ENCODE measurements at regions not wholly inside any gene's neighbourhood (a gene's known extent, or its start where the extent isn't known, plus 50 kb on each side); places are given as distances from the start of the nearest gene placed in this dataset.

GRCh38 chr14:34039428-34040047 lies 88.7 kb upstream of the EGLN3 start:
- Histone ChIP-seq H3K9ac (ENCODE audit: low read depth, low read length) (no peak overlapping the region), H3K36me3 (ENCODE audit: control insufficient read depth, insufficient read depth, low read length) (no peaks in the 10 kb centered on the region), H3K4me3 (ENCODE audit: low read depth, low read length) (no peak overlapping the region), H3K4me1 (ENCODE audit: control insufficient read depth, insufficient read depth, low read length) (0 out of 2 replicates have a peak, but pooled peaks cover 3% of the 10 kb centered on the region), H3K27ac (ENCODE audit: low read depth, low read length) (no peak overlapping the region), H3K27me3 (ENCODE audit: control insufficient read depth, insufficient read depth, low read length) (no peaks in the 10 kb centered on the region), H3K9me3 (ENCODE audit: control insufficient read depth, insufficient read depth, low read length) (no peaks in the 10 kb centered on the region)

- H3K9me3 ChIP-seq (ENCODE audit: control insufficient read depth, insufficient read depth, low read length), result no peaks in the 10 kb centered on the region
- H3K4me3 ChIP-seq (ENCODE audit: low read depth, low read length), result no peak overlapping the region
- H3K9ac ChIP-seq (ENCODE audit: low read depth, low read length), result no peak overlapping the region
These were observed 87.6 kb upstream of the EGLN3 start for GRCh38 chr14:34038358-34039057.

GRCh38 chr14:34036319-34036766 lies 85.5 kb upstream of the EGLN3 start:
- Histone ChIP-seq H3K27ac (ENCODE audit: low read depth, low read length) (no peak overlapping the region), H3K27me3 (ENCODE audit: control insufficient read depth, insufficient read depth, low read length) (no peaks in the 10 kb centered on the region), H3K4me1 (ENCODE audit: control insufficient read depth, insufficient read depth, low read length) (no peaks in the 10 kb centered on the region), H3K36me3 (ENCODE audit: control insufficient read depth, insufficient read depth, low read length) (no peaks in the 10 kb centered on the region), H3K9me3 (ENCODE audit: control insufficient read depth, insufficient read depth, low read length) (no peaks in the 10 kb centered on the region), H3K9ac (ENCODE audit: low read depth, low read length) (no peak overlapping the region), H3K4me3 (ENCODE audit: low read depth, low read length) (no peak overlapping the region)

More at GRCh38 chr14:34038358-34039057, 87.6 kb upstream of the EGLN3 start:
- Histone ChIP-seq H3K27ac (ENCODE audit: low read depth, low read length) (no peak overlapping the region), H3K27me3 (ENCODE audit: control insufficient read depth, insufficient read depth, low read length) (no peaks in the 10 kb centered on the region), H3K36me3 (ENCODE audit: control insufficient read depth, insufficient read depth, low read length) (no peaks in the 10 kb centered on the region), H3K4me1 (ENCODE audit: control insufficient read depth, insufficient read depth, low read length) (no peaks in the 10 kb centered on the region)

GRCh38 chr14:34035934-34036250 lies 85.0 kb upstream of the EGLN3 start:
- no peak overlapping the region for H3K27ac ChIP-seq (ENCODE audit: low read depth, low read length)
- no peak overlapping the region for H3K9ac ChIP-seq (ENCODE audit: low read depth, low read length)
- H3K4me1 ChIP-seq (ENCODE audit: control insufficient read depth, insufficient read depth, low read length), result no peaks in the 10 kb centered on the region

GRCh38 chr14:34035177-34035933 lies 84.5 kb upstream of the EGLN3 start:
- Histone ChIP-seq H3K27ac (ENCODE audit: low read depth, low read length) (no peak overlapping the region), H3K4me1 (ENCODE audit: control insufficient read depth, insufficient read depth, low read length) (no peaks in the 10 kb centered on the region), H3K9ac (ENCODE audit: low read depth, low read length) (no peak overlapping the region)

More at GRCh38 chr14:34035934-34036250, 85.0 kb upstream of the EGLN3 start:
- H3K9me3 ChIP-seq (ENCODE audit: control insufficient read depth, insufficient read depth, low read length), result no peaks in the 10 kb centered on the region
- H3K27me3 ChIP-seq (ENCODE audit: control insufficient read depth, insufficient read depth, low read length), result no peaks in the 10 kb centered on the region
- no peak overlapping the region for H3K4me3 ChIP-seq (ENCODE audit: low read depth, low read length)
- no peaks in the 10 kb centered on the region for H3K36me3 ChIP-seq (ENCODE audit: control insufficient read depth, insufficient read depth, low read length)

GRCh38 chr14:34034447-34035176 lies 83.7 kb upstream of the EGLN3 start:
- no peaks in the 10 kb centered on the region for H3K36me3 ChIP-seq (ENCODE audit: control insufficient read depth, insufficient read depth, low read length)
- no peaks in the 10 kb centered on the region for H3K27me3 ChIP-seq (ENCODE audit: control insufficient read depth, insufficient read depth, low read length)
- H3K4me3 ChIP-seq (ENCODE audit: low read depth, low read length), result no peak overlapping the region
- peaks cover 7% of the 10 kb centered on the region; the same call in 1 of the 2 replicates for H3K4me1 ChIP-seq (ENCODE audit: control insufficient read depth, insufficient read depth, low read length)
- H3K9me3 ChIP-seq (ENCODE audit: control insufficient read depth, insufficient read depth, low read length), result no peaks in the 10 kb centered on the region
- H3K9ac ChIP-seq (ENCODE audit: low read depth, low read length), result no peak overlapping the region
- no peak overlapping the region for H3K27ac ChIP-seq (ENCODE audit: low read depth, low read length)

More at GRCh38 chr14:34035177-34035933, 84.5 kb upstream of the EGLN3 start:
- H3K36me3 ChIP-seq (ENCODE audit: control insufficient read depth, insufficient read depth, low read length), result no peaks in the 10 kb centered on the region
- H3K4me3 ChIP-seq (ENCODE audit: low read depth, low read length), result no peak overlapping the region
- no peaks in the 10 kb centered on the region for H3K9me3 ChIP-seq (ENCODE audit: control insufficient read depth, insufficient read depth, low read length)
- no peaks in the 10 kb centered on the region for H3K27me3 ChIP-seq (ENCODE audit: control insufficient read depth, insufficient read depth, low read length)

- H3K36me3 ChIP-seq (ENCODE audit: control insufficient read depth, insufficient read depth, low read length), result no peaks in the 10 kb centered on the region
- H3K9me3 ChIP-seq (ENCODE audit: control insufficient read depth, insufficient read depth, low read length), result no peaks in the 10 kb centered on the region
- H3K27me3 ChIP-seq (ENCODE audit: control insufficient read depth, insufficient read depth, low read length), result no peaks in the 10 kb centered on the region
- no peak overlapping the region for H3K27ac ChIP-seq (ENCODE audit: low read depth, low read length)
- H3K4me3 ChIP-seq (ENCODE audit: low read depth, low read length), result no peak overlapping the region
- peaks cover 8% of the 10 kb centered on the region; the same call in 1 of the 2 replicates for H3K4me1 ChIP-seq (ENCODE audit: control insufficient read depth, insufficient read depth, low read length)
- H3K9ac ChIP-seq (ENCODE audit: low read depth, low read length), result no peak overlapping the region
These were observed 81.8 kb upstream of the EGLN3 start for GRCh38 chr14:34032720-34033119.

- H3K27ac ChIP-seq (ENCODE audit: low read depth, low read length), result no peak overlapping the region
- no peak overlapping the region for H3K9ac ChIP-seq (ENCODE audit: low read depth, low read length)
- peaks cover 8% of the 10 kb centered on the region; the same call in 1 of the 2 replicates for H3K4me1 ChIP-seq (ENCODE audit: control insufficient read depth, insufficient read depth, low read length)
- H3K36me3 ChIP-seq (ENCODE audit: control insufficient read depth, insufficient read depth, low read length), result no peaks in the 10 kb centered on the region
- no peak overlapping the region for H3K4me3 ChIP-seq (ENCODE audit: low read depth, low read length)
- no peaks in the 10 kb centered on the region for H3K9me3 ChIP-seq (ENCODE audit: control insufficient read depth, insufficient read depth, low read length)
- no peaks in the 10 kb centered on the region for H3K27me3 ChIP-seq (ENCODE audit: control insufficient read depth, insufficient read depth, low read length)
These were observed 80.0 kb upstream of the EGLN3 start for GRCh38 chr14:34030864-34031263.

- H3K9me3 ChIP-seq (ENCODE audit: control insufficient read depth, insufficient read depth, low read length), result no peaks in the 10 kb centered on the region
- H3K4me1 ChIP-seq (ENCODE audit: control insufficient read depth, insufficient read depth, low read length), result peaks cover 8% of the 10 kb centered on the region; the same call in 1 of the 2 replicates
- H3K9ac ChIP-seq (ENCODE audit: low read depth, low read length), result no peak overlapping the region
- H3K36me3 ChIP-seq (ENCODE audit: control insufficient read depth, insufficient read depth, low read length), result no peaks in the 10 kb centered on the region
- H3K4me3 ChIP-seq (ENCODE audit: low read depth, low read length), result no peak overlapping the region
- H3K27ac ChIP-seq (ENCODE audit: low read depth, low read length), result no peak overlapping the region
- H3K27me3 ChIP-seq (ENCODE audit: control insufficient read depth, insufficient read depth, low read length), result no peaks in the 10 kb centered on the region
These were observed 79.1 kb upstream of the EGLN3 start for GRCh38 chr14:34029921-34030334.

GRCh38 chr14:34027990-34028495 lies 77.2 kb upstream of the EGLN3 start:
- no peak overlapping the region for H3K27ac ChIP-seq (ENCODE audit: low read depth, low read length)

More at GRCh38 chr14:34027990-34028495, 77.2 kb upstream of the EGLN3 start:
- peaks cover 8% of the 10 kb centered on the region; the same call in 1 of the 2 replicates for H3K4me1 ChIP-seq (ENCODE audit: control insufficient read depth, insufficient read depth, low read length)
- no peaks in the 10 kb centered on the region for H3K27me3 ChIP-seq (ENCODE audit: control insufficient read depth, insufficient read depth, low read length)
- H3K4me3 ChIP-seq (ENCODE audit: low read depth, low read length), result no peak overlapping the region
- H3K9me3 ChIP-seq (ENCODE audit: control insufficient read depth, insufficient read depth, low read length), result no peaks in the 10 kb centered on the region
- no peaks in the 10 kb centered on the region for H3K36me3 ChIP-seq (ENCODE audit: control insufficient read depth, insufficient read depth, low read length)
- no peak overlapping the region for H3K9ac ChIP-seq (ENCODE audit: low read depth, low read length)
